IMR-90 (cell line): ENCODE measurements at regions not wholly inside any gene's neighbourhood (a gene's known extent, or its start where the extent isn't known, plus 50 kb on each side); places are given as distances from the start of the nearest gene placed in this dataset.

Experiments used
- ATAC-seq: fragments of 200-7000 bp; cut with Tn5 transposase; 2 replicates; pipeline ENCODE4 v1.9.1; 2020; ENCODE audit warnings: low read depth, mild to moderate bottlenecking, moderate library complexity
- BruUV-seq: library from RNA; stranded (reverse); fragments of 400-500 nt; replicated peaks from 2 replicates; lab custom pipeline; 2021; lab: Mats Ljungman, UMichigan
- CTCF ChIA-PET: fragments of 300-600 bp; formaldehyde crosslinking; extraction: SDS; loops from one replicate; lab custom pipeline; 2021; ENCODE audit warnings: antibody characterized with exemption; lab: Yijun Ruan, JAX
- POLR2A ChIA-PET: fragments of 300-600 bp; sonication (Branson Sonifier 250); formaldehyde crosslinking; loops from one replicate; lab custom pipeline; 2022; ENCODE audit warnings: antibody characterized with exemption; ENCODE audit not compliant: unreplicated experiment; lab: Charles Lee
- DNase-seq: peaks from one replicate; pipeline ENCODE4 v3.0.0; 2013
- H2AFZ ChIP-seq: replicated peaks from 2 replicates; pipeline ENCODE3; 2013; ENCODE audit warnings: low read length, mild to moderate bottlenecking; ENCODE audit not compliant: poor library complexity
- H2AK5ac ChIP-seq: 2 replicates; pipeline ENCODE4 v1.6.1; 2013; ENCODE audit warnings: low read depth, low read length, inconsistent platforms
- H2AK9ac ChIP-seq: replicated peaks from 2 replicates; pipeline ENCODE3; 2013; ENCODE audit warnings: mild to moderate bottlenecking, low read depth, low read length, moderate library complexity; ENCODE audit not compliant: poor library complexity
- H2BK120ac ChIP-seq: 2 replicates; pipeline ENCODE4 v1.6.1; 2013; ENCODE audit warnings: low read depth, low read length, inconsistent platforms
- H2BK15ac ChIP-seq: 3 replicates; pipeline ENCODE4 v1.6.1; 2013; ENCODE audit warnings: low read depth, low read length, inconsistent platforms
- H2BK20ac ChIP-seq: 2 replicates; pipeline ENCODE4 v1.6.1; 2013; ENCODE audit warnings: low read depth, mild to moderate bottlenecking, inconsistent platforms, low read length, moderate library complexity
- H2BK5ac ChIP-seq: 2 replicates; pipeline ENCODE4 v1.6.1; 2013; ENCODE audit warnings: mild to moderate bottlenecking, low read depth, low read length, inconsistent platforms; ENCODE audit not compliant: poor library complexity, severe bottlenecking
- H3K14ac ChIP-seq: replicated peaks from 2 replicates; pipeline ENCODE4 v1.6.1; 2013; ENCODE audit warnings: low read depth, low read length, inconsistent platforms
- H3K18ac ChIP-seq: 2 replicates; pipeline ENCODE4 v1.6.1; 2013; ENCODE audit warnings: low read depth, low read length, control low read depth
- H3K23ac ChIP-seq: 2 replicates; pipeline ENCODE4 v1.6.1; 2013; ENCODE audit warnings: low read depth, low read length, inconsistent platforms
- H3K27ac ChIP-seq: 2 replicates; pipeline ENCODE4 v1.5.1; 2013; ENCODE audit warnings: mild to moderate bottlenecking, control low read depth, low read length; ENCODE audit not compliant: insufficient read depth
- H3K27me3 ChIP-seq: 2 replicates; pipeline ENCODE4 v1.6.1; 2013; ENCODE audit warnings: low read length; ENCODE audit not compliant: control insufficient read depth, insufficient read depth
- H3K36me3 ChIP-seq: 2 replicates; pipeline ENCODE4 v1.6.1; 2013; ENCODE audit warnings: low read length, mixed read lengths; ENCODE audit not compliant: control insufficient read depth, insufficient read depth
- H3K4ac ChIP-seq: 2 replicates; pipeline ENCODE4 v1.6.1; 2013; ENCODE audit warnings: low read depth, low read length, inconsistent platforms
- H3K4me1 ChIP-seq: 2 replicates; pipeline ENCODE4 v1.6.1; 2013; ENCODE audit warnings: low read length, mixed read lengths; ENCODE audit not compliant: control insufficient read depth, insufficient read depth
- H3K4me2 ChIP-seq: 2 replicates; pipeline ENCODE4 v1.6.1; 2013; ENCODE audit warnings: low read depth, mild to moderate bottlenecking, control low read depth, low read length, moderate library complexity
- H3K4me3 ChIP-seq: 2 replicates; pipeline ENCODE4 v1.5.1; 2013; ENCODE audit warnings: low read depth, mild to moderate bottlenecking, control low read depth, low read length, moderate library complexity; ENCODE audit not compliant: insufficient read depth
- H3K56ac ChIP-seq: 2 replicates; pipeline ENCODE4 v1.6.1; 2013; ENCODE audit warnings: low read length, inconsistent platforms; ENCODE audit not compliant: insufficient read depth; ENCODE audit errors: extremely low read depth
- H3K79me1 ChIP-seq, 2 experiments: 2 replicates each; pipeline ENCODE4 v1.6.1; 2013; ENCODE audit warnings: low read length in 2 of 2, inconsistent platforms in 1 of 2, low read depth in 1 of 2
- H3K9ac ChIP-seq: 2 replicates; pipeline ENCODE4 v1.6.1; 2013; ENCODE audit warnings: low read depth, low read length, control low read depth
- H3K9me1 ChIP-seq: 2 replicates; pipeline ENCODE4 v1.6.1; 2013; ENCODE audit warnings: low read length, inconsistent platforms; ENCODE audit not compliant: insufficient read depth
- H3K9me3 ChIP-seq: 2 replicates; pipeline ENCODE4 v1.6.1; 2013; ENCODE audit warnings: low read length; ENCODE audit not compliant: control insufficient read depth, insufficient read depth
- H4K20me1 ChIP-seq: 2 replicates; pipeline ENCODE4 v1.6.1; 2013; ENCODE audit warnings: low read length, inconsistent platforms; ENCODE audit not compliant: insufficient read depth
- H4K5ac ChIP-seq: 2 replicates; pipeline ENCODE4 v1.6.1; 2013; ENCODE audit warnings: mild to moderate bottlenecking, low read depth, low read length, control low read depth
- H4K8ac ChIP-seq, 2 experiments: 2 replicates each; pipeline ENCODE4 v1.6.1; 2013; ENCODE audit warnings: low read depth in 2 of 2, low read length in 2 of 2, control low read depth in 1 of 2, inconsistent platforms in 1 of 2
- H4K91ac ChIP-seq: 2 replicates; pipeline ENCODE4 v1.6.1; 2013; ENCODE audit warnings: low read depth, low read length, inconsistent platforms; ENCODE audit not compliant: insufficient read depth
- CEBPB ChIP-seq: IDR thresholded peaks from 2 replicates; pipeline ENCODE4 v1.6.1; 2012; ENCODE audit warnings: low read depth, low read length, improper control_type of control experiment
- CHD1 ChIP-seq: IDR thresholded peaks from 2 replicates; pipeline ENCODE4 v1.6.1; 2012; ENCODE audit warnings: low read depth, low read length, improper control_type of control experiment
- ELK1 ChIP-seq: fragments of 150-350 bp; IDR thresholded peaks from 2 replicates; pipeline ENCODE4 v1.6.1; 2016; ENCODE audit warnings: low read depth, mild to moderate bottlenecking, low read length, moderate library complexity, borderline replicate concordance
- FOS ChIP-seq: fragments of 150-350 bp; IDR thresholded peaks from 2 replicates; pipeline ENCODE4 v1.6.1; 2016; ENCODE audit warnings: low read depth, low read length
- MAFK ChIP-seq: IDR thresholded peaks from 2 replicates; pipeline ENCODE4 v1.6.1; 2012; ENCODE audit warnings: low read depth, low read length, improper control_type of control experiment
- MXI1 ChIP-seq: IDR thresholded peaks from 2 replicates; pipeline ENCODE4 v1.6.1; 2012; ENCODE audit warnings: low read depth, mild to moderate bottlenecking, low read length, moderate library complexity, borderline replicate concordance
- NFE2L2 ChIP-seq: fragments of 150-350 bp; IDR thresholded peaks from 2 replicates; pipeline ENCODE4 v1.6.1; 2016; ENCODE audit warnings: low read depth, mild to moderate bottlenecking, low read length
- POLR2A ChIP-seq: IDR thresholded peaks from 2 replicates; pipeline ENCODE4 v1.6.1; 2012; ENCODE audit warnings: mild to moderate bottlenecking, low read depth, low read length
- RAD21 ChIP-seq: IDR thresholded peaks from 2 replicates; pipeline ENCODE4 v1.6.1; 2012; ENCODE audit warnings: low read length, improper control_type of control experiment
- RCOR1 ChIP-seq: IDR thresholded peaks from 2 replicates; pipeline ENCODE4 v1.6.1; 2012; ENCODE audit warnings: mild to moderate bottlenecking, low read length, improper control_type of control experiment; ENCODE audit not compliant: insufficient replicate concordance
- USF2 ChIP-seq: fragments of 150-350 bp; IDR thresholded peaks from 2 replicates; pipeline ENCODE4 v1.6.1; 2017; ENCODE audit warnings: mild to moderate bottlenecking, antibody characterized with exemption, low read length, low read depth
- WGBS, 2 experiments: methylation state at CpG; one replicate each; pipeline versions ENCODE4 v1.1.5 to v1.1.7; 2013; ENCODE audit warnings: missing lambda C conversion rate in 2 of 2; ENCODE audit not compliant: insufficient read length in 1 of 2; ENCODE audit errors: extremely low coverage in 2 of 2; 5-methylcytosine and 5-hydroxymethylcytosine counted together
- dilution Hi-C: fragments of 300-500 bp; cut with HindIII; formaldehyde crosslinking; loops from one replicate; pipeline ENCODE4 v1.14.3; 2018; ENCODE audit warnings: low sequenced_read_pairs; ENCODE audit not compliant: unreplicated experiment
- in situ Hi-C: fragments of 300-500 bp; cut with MboI; formaldehyde crosslinking; loops from 3 replicates; pipeline ENCODE4 v1.14.3; 2019; ENCODE audit warnings: low sequenced_read_pairs, inconsistent platforms, mixed read lengths
- intact Hi-C: fragments of 100-400 bp; cut with micrococcal nuclease; formaldehyde crosslinking; loops from 2 replicates; pipeline ENCODE4 v1.10.0; 2022

- Histone ChIP-seq H2AK9ac (no peak overlapping the region), H3K79me1 (no peaks in the 10 kb centered on the region), H3K4me2 (no peak overlapping the region), H2BK5ac (no peak overlapping the region), H3K4me3 (no peak overlapping the region), H2AK5ac (no peak overlapping the region), H3K4ac (no peak overlapping the region), H2AFZ (no peak overlapping the region), H3K27ac (no peak overlapping the region), H3K14ac (no peak overlapping the region), H4K8ac (no peak overlapping the region), H3K4me1 (no peaks in the 10 kb centered on the region), H4K91ac (no peak overlapping the region), H3K23ac (no peak overlapping the region), H4K20me1 (no peaks in the 10 kb centered on the region), H2BK15ac (no peak overlapping the region), H3K9ac (no peak overlapping the region), H2BK20ac (no peak overlapping the region), H3K36me3 (no peaks in the 10 kb centered on the region), H4K5ac (no peak overlapping the region), H3K56ac (no peak overlapping the region), H2BK120ac (no peak overlapping the region), H3K27me3 (no peaks in the 10 kb centered on the region), H3K9me1 (no peaks in the 10 kb centered on the region), H3K18ac (no peak overlapping the region), H3K9me3 (peaks cover 20% of the 10 kb centered on the region)
- no CpG with 5 or more reads among the region's 1 CpG for WGBS, 2 experiments
- POLR2A ChIA-PET = no interaction called here
- in situ Hi-C loops (no loop called here), dilution Hi-C loops (no loop called here), intact Hi-C loops (no loop called here)
- ATAC-seq (no peak), DNase-seq (no peak)
- no peak for TF ChIP-seq NFE2L2
- TF ChIP-seq CEBPB = no peak
- TF ChIP-seq RCOR1 = no peak
- no peak for TF ChIP-seq POLR2A
- no peak for TF ChIP-seq CHD1
- no peak for TF ChIP-seq MAFK
- no peak for TF ChIP-seq FOS
- no peak for TF ChIP-seq RAD21
- TF ChIP-seq USF2 = no peak
- TF ChIP-seq ELK1 = no peak
- TF ChIP-seq MXI1 = no peak
- no TSS peak for BruUV-seq
- CTCF ChIA-PET = no interaction called here
These were observed 193.0 kb upstream of the ADAMTS16 start for GRCh38 chr5:4947106-4947505.
